ENCODE measurements at regions not wholly inside any gene's neighbourhood (a gene's known extent, or its start where the extent isn't known, plus 50 kb on each side); places are given as distances from the start of the nearest gene placed in this dataset.

DNA sequence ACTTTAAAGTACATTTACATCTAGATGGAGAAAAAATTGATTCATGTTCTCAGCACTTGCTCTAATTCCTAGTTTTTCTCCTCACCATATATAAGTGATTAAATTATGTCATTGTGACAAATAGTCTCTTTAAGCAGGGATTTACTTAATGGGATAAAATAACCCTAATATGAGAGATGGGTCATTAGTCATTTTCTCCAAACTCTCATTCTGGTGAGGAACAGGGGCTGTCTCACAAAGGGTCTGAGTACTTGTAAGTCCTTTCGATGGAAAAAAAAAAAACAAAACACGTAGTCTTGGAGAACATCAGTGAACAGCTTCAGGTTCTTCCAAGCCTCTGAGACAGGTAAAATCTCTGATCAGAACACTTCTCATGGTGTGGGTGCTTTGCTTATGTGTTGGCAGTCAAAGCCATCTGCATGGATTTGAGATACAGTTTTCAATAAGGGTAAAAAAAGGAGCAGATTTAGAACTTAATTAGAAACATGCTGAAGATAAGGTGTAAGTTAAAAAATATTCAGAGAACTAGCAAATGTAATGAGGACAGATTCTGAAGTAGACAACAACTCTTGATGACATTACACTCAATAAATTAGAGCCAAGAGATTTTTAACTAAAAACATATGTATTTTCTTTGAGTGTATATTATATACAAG is 1668.9 kb upstream of the MIR17HG start:
- TF ChIP-seq, protein P1, sequence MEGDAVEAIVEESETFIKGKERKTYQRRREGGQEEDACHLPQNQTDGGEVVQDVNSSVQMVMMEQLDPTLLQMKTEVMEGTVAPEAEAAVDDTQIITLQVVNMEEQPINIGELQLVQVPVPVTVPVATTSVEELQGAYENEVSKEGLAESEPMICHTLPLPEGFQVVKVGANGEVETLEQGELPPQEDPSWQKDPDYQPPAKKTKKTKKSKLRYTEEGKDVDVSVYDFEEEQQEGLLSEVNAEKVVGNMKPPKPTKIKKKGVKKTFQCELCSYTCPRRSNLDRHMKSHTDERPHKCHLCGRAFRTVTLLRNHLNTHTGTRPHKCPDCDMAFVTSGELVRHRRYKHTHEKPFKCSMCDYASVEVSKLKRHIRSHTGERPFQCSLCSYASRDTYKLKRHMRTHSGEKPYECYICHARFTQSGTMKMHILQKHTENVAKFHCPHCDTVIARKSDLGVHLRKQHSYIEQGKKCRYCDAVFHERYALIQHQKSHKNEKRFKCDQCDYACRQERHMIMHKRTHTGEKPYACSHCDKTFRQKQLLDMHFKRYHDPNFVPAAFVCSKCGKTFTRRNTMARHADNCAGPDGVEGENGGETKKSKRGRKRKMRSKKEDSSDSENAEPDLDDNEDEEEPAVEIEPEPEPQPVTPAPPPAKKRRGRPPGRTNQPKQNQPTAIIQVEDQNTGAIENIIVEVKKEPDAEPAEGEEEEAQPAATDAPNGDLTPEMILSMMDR (IDR thresholded peaks at IDR 0.05) = no peak
- no peak for TF ChIP-seq POLR2A (IDR thresholded peaks at IDR 0.05)

All from esophagus squamous epithelium (tissue), 4 donors.